Liver (tissue), 8 donors: ENCODE measurements at regions not wholly inside any gene's neighbourhood (a gene's known extent, or its start where the extent isn't known, plus 50 kb on each side); places are given as distances from the start of the nearest gene placed in this dataset.

Source experiments
- DNase-seq: peaks from one replicate; pipeline ENCODE4 v3.0.0-alpha.2; 2017; ENCODE audit warnings: low spot score
- H3K27ac ChIP-seq, 2 donors: one replicate each; pipeline ENCODE4 v1.7.0; 2013; ENCODE audit warnings: inconsistent platforms in 2 of 2, low read length in 2 of 2, control low read depth in 1 of 2, low read depth in 1 of 2, mild to moderate bottlenecking in 1 of 2
- H3K27me3 ChIP-seq, 4 donors: one replicate each; pipeline versions ENCODE4 v1.6.1 to v1.7.0; 2013; ENCODE audit warnings: low read length in 3 of 4, inconsistent platforms in 1 of 4, mild to moderate bottlenecking in 1 of 4, moderate library complexity in 1 of 4; ENCODE audit not compliant: control insufficient read depth in 4 of 4, insufficient read depth in 4 of 4
- H3K36me3 ChIP-seq, 4 donors: one replicate each; pipeline versions ENCODE4 v1.6.1 to v1.7.0; 2013; ENCODE audit warnings: low read length in 3 of 4, mild to moderate bottlenecking in 3 of 4, low read depth in 1 of 4, moderate library complexity in 1 of 4; ENCODE audit not compliant: control insufficient read depth in 4 of 4, insufficient read depth in 3 of 4
- H3K4me1 ChIP-seq, 4 donors: one replicate each; pipeline versions ENCODE4 v1.6.1 to v1.7.0; 2013; ENCODE audit warnings: low read length in 3 of 4, mild to moderate bottlenecking in 3 of 4, moderate library complexity in 1 of 4; ENCODE audit not compliant: control insufficient read depth in 4 of 4, insufficient read depth in 4 of 4
- H3K4me3 ChIP-seq, 3 donors: one replicate each; pipeline versions ENCODE4 v1.6.1 to v1.7.0; 2013; ENCODE audit warnings: low read length in 3 of 3, control low read depth in 1 of 3, low read depth in 1 of 3, mild to moderate bottlenecking in 1 of 3
- H3K9ac ChIP-seq, 2 donors: one replicate each; pipeline ENCODE4 v1.7.0; 2013; ENCODE audit warnings: low read length in 2 of 2, mild to moderate bottlenecking in 2 of 2, moderate library complexity in 2 of 2, control low read depth in 1 of 2, low read depth in 1 of 2
- H3K9me3 ChIP-seq, 4 donors: one replicate each; pipeline versions ENCODE4 v1.6.1 to v1.7.0; 2013; ENCODE audit warnings: low read length in 3 of 4; ENCODE audit not compliant: control insufficient read depth in 4 of 4
- EGR1 ChIP-seq, 2 donors: IDR thresholded peaks; 2 replicates each; pipeline ENCODE4 v1.6.1; 2016 to 2018; ENCODE audit warnings: antibody characterized with exemption in 2 of 2, low read depth in 2 of 2
- FOXA1 ChIP-seq: IDR thresholded peaks from 2 replicates; pipeline ENCODE4 v1.6.1; 2016; ENCODE audit warnings: antibody characterized with exemption
- FOXA2 ChIP-seq: IDR thresholded peaks from 2 replicates; pipeline ENCODE4 v1.6.1; 2016; ENCODE audit warnings: antibody characterized with exemption
- GABPA ChIP-seq, 2 donors: IDR thresholded peaks in 1 of 2; conservative IDR thresholded peaks in 1 of 2; 2 replicates each; pipeline ENCODE4 v1.6.1; 2016; ENCODE audit warnings: antibody characterized with exemption in 2 of 2, mild to moderate bottlenecking in 1 of 2, moderate library complexity in 1 of 2
- HNF4A ChIP-seq, 2 donors: conservative IDR thresholded peaks; 2 replicates each; pipeline ENCODE4 v1.6.1; 2016; ENCODE audit warnings: antibody characterized with exemption in 2 of 2, mild to moderate bottlenecking in 2 of 2
- HNF4G ChIP-seq: IDR thresholded peaks from 2 replicates; pipeline ENCODE4 v1.6.1; 2016; ENCODE audit warnings: antibody characterized with exemption
- JUND ChIP-seq, 2 donors: IDR thresholded peaks; 2 replicates each; pipeline ENCODE4 v1.6.1; 2016; ENCODE audit warnings: antibody characterized with exemption in 2 of 2
- NR2F2 ChIP-seq: IDR thresholded peaks from 2 replicates; pipeline ENCODE4 v1.6.1; 2016; ENCODE audit warnings: antibody characterized with exemption
- RAD21 ChIP-seq, 2 donors: IDR thresholded peaks; 2 replicates each; pipeline ENCODE4 v1.6.1; 2016; ENCODE audit warnings: antibody characterized with exemption in 2 of 2, mild to moderate bottlenecking in 2 of 2
- RXRA ChIP-seq, 2 donors: IDR thresholded peaks; 2 replicates each; pipeline ENCODE4 v1.6.1; 2017 to 2018; ENCODE audit warnings: antibody characterized with exemption in 2 of 2, mild to moderate bottlenecking in 1 of 2
- SP1 ChIP-seq: IDR thresholded peaks from 2 replicates; pipeline ENCODE4 v1.6.1; 2018; ENCODE audit warnings: antibody characterized with exemption, mild to moderate bottlenecking
- YY1 ChIP-seq: IDR thresholded peaks from 2 replicates; pipeline ENCODE4 v1.6.1; 2016; ENCODE audit warnings: antibody characterized with exemption, mild to moderate bottlenecking
- WGBS: extraction: QIAGEN DNeasy Blood & Tissue Kit; methylation state at CpG from one replicate; pipeline ENCODE4 v1.1.7; 2013; 5-methylcytosine and 5-hydroxymethylcytosine counted together
- TF ChIP-seq, protein P1 (sequence below): IDR thresholded peaks from 2 replicates; pipeline ENCODE4 v1.6.1; 2016; ENCODE audit warnings: antibody characterized with exemption, mild to moderate bottlenecking
- TF ChIP-seq, protein P2 (sequence below): IDR thresholded peaks from 2 replicates; pipeline ENCODE4 v1.6.1; 2016; ENCODE audit warnings: antibody characterized with exemption
- TF ChIP-seq, protein P3 (sequence below): fragments of 150-350 bp; IDR thresholded peaks from 2 replicates; pipeline ENCODE4 v1.5.1; 2017; ENCODE audit warnings: improper control_type of control experiment, low read depth, low read length; ENCODE audit not compliant: missing input control
- TF ChIP-seq, protein P4 (sequence below): IDR thresholded peaks from 2 replicates; pipeline ENCODE4 v1.6.1; 2016; ENCODE audit warnings: antibody characterized with exemption
- donor health status: healthy.
- donor health status: healthy.
- donor health status: healthy.
- donor health status: healthy.
- donor health status: healthy.

DNA sequence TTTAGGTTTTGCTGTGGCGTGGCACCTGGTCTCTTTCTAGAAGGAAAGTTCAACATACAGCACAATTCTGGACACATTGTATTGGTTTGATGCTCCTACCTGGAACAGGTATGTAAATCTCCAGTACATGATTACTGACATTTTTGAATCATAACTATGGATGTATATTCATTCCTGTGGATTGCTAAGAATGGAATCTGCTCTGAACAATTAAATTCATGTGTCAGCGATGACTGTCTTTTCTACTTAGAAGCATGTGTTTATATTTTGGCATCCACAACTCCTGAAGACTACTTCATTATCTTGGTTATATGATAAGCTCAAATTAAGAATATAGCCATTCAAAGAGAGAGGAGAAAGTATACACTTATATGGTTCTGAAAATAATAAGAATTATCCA, 291.8 kb downstream of the CHRM3 start:
- Histone ChIP-seq H3K27me3 (no peaks in the 10 kb centered on the region), H3K9me3 (no peaks in the 10 kb centered on the region), H3K4me3 (no peak overlapping the region), H3K9ac (no peak overlapping the region), H3K4me1 (no peaks in the 10 kb centered on the region), H3K27ac (no peak overlapping the region), H3K36me3 (no peaks in the 10 kb centered on the region)
- no peak for DNase-seq
- TF ChIP-seq EGR1 (IDR thresholded peaks at IDR 0.05; ENCODE audit: low read depth in 2 of 2) (no peak), RXRA (IDR thresholded peaks at IDR 0.05) (no peak), HNF4G (no peak), FOXA2 (no peak), NR2F2 (no peak), RAD21 (IDR thresholded peaks at IDR 0.05) (no peak), JUND (IDR thresholded peaks at IDR 0.05) (no peak), FOXA1 (no peak), HNF4A (conservative IDR thresholded peaks at IDR 0.05) (no peak), YY1 (no peak), SP1 (no peak)
- TF ChIP-seq, protein P1, sequence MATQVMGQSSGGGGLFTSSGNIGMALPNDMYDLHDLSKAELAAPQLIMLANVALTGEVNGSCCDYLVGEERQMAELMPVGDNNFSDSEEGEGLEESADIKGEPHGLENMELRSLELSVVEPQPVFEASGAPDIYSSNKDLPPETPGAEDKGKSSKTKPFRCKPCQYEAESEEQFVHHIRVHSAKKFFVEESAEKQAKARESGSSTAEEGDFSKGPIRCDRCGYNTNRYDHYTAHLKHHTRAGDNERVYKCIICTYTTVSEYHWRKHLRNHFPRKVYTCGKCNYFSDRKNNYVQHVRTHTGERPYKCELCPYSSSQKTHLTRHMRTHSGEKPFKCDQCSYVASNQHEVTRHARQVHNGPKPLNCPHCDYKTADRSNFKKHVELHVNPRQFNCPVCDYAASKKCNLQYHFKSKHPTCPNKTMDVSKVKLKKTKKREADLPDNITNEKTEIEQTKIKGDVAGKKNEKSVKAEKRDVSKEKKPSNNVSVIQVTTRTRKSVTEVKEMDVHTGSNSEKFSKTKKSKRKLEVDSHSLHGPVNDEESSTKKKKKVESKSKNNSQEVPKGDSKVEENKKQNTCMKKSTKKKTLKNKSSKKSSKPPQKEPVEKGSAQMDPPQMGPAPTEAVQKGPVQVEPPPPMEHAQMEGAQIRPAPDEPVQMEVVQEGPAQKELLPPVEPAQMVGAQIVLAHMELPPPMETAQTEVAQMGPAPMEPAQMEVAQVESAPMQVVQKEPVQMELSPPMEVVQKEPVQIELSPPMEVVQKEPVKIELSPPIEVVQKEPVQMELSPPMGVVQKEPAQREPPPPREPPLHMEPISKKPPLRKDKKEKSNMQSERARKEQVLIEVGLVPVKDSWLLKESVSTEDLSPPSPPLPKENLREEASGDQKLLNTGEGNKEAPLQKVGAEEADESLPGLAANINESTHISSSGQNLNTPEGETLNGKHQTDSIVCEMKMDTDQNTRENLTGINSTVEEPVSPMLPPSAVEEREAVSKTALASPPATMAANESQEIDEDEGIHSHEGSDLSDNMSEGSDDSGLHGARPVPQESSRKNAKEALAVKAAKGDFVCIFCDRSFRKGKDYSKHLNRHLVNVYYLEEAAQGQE, result no peak
- TF ChIP-seq, protein P2, sequence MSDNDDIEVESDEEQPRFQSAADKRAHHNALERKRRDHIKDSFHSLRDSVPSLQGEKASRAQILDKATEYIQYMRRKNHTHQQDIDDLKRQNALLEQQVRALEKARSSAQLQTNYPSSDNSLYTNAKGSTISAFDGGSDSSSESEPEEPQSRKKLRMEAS, result no peak
- TF ChIP-seq, protein P3, sequence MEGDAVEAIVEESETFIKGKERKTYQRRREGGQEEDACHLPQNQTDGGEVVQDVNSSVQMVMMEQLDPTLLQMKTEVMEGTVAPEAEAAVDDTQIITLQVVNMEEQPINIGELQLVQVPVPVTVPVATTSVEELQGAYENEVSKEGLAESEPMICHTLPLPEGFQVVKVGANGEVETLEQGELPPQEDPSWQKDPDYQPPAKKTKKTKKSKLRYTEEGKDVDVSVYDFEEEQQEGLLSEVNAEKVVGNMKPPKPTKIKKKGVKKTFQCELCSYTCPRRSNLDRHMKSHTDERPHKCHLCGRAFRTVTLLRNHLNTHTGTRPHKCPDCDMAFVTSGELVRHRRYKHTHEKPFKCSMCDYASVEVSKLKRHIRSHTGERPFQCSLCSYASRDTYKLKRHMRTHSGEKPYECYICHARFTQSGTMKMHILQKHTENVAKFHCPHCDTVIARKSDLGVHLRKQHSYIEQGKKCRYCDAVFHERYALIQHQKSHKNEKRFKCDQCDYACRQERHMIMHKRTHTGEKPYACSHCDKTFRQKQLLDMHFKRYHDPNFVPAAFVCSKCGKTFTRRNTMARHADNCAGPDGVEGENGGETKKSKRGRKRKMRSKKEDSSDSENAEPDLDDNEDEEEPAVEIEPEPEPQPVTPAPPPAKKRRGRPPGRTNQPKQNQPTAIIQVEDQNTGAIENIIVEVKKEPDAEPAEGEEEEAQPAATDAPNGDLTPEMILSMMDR, result no peak
- TF ChIP-seq, protein P4, sequence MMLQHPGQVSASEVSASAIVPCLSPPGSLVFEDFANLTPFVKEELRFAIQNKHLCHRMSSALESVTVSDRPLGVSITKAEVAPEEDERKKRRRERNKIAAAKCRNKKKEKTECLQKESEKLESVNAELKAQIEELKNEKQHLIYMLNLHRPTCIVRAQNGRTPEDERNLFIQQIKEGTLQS, result no peak
- 83% methylated on average over 2 of the region's 2 CpGs for WGBS

DNA sequence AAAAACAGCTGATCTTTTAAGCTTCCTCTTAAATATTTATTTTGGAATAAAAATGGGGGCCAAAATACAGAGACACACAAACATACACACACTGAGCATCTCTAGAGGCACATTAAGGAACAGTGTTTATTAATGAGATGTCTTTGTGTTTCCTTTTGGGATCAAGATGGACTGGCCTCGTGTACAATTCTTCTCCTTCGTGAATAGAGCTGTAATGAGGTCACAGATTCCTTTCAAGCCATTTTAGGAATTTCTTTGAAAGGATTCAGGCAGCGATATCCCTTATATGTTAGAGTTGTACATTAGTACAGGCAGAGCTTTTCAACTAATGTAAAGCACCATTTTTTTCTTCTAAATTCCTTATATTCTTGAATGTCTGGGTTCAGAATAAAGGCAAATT, 295.7 kb downstream of the CHRM3 start:
- TF ChIP-seq, protein P2, result no peak
- TF ChIP-seq, protein P1, result no peak
- TF ChIP-seq GABPA (IDR thresholded peaks at IDR 0.05 in 1 of 2, conservative IDR thresholded peaks at IDR 0.05 in 1 of 2), result no peak
- no peak for TF ChIP-seq EGR1 (IDR thresholded peaks at IDR 0.05; ENCODE audit: low read depth in 2 of 2)
- Histone ChIP-seq H3K4me1 (no peaks in the 10 kb centered on the region), H3K4me3 (no peak overlapping the region), H3K27me3 (no peaks in the 10 kb centered on the region), H3K36me3 (no peaks in the 10 kb centered on the region), H3K27ac (no peak overlapping the region), H3K9ac (no peak overlapping the region), H3K9me3 (no peaks in the 10 kb centered on the region)
- whole genome bisulfite sequencing, result 64% methylated on average over 3 of the region's 3 CpGs
- DNase-seq, result no peak
